ENCODE measurements at regions not wholly inside any gene's neighbourhood (a gene's known extent, or its start where the extent isn't known, plus 50 kb on each side); places are given as distances from the start of the nearest gene placed in this dataset.

DNA sequence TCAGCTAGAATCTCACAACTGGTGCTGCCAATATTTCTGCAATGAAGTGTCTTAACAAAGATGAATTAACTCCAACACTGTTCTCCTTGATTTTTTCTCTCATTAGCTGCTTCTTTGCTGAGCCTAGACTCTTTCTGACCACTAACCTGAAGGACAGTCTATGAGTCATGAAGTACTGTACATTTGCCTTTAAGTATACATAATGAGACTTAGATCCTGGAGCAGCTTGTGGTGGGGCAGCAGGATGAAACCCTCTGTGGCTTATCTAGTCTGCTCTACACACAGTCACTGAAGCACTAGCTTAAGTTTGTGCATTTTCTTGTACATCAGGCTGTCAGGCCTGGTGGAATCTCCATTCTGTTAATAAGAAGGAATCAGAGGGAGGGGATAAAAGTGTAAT, 307.4 kb upstream of the SMIM31 start:
- H3K9ac ChIP-seq (ENCODE audit: low read depth in 1 of 2, low read length in 2 of 2), result no peak overlapping the region

DNA sequence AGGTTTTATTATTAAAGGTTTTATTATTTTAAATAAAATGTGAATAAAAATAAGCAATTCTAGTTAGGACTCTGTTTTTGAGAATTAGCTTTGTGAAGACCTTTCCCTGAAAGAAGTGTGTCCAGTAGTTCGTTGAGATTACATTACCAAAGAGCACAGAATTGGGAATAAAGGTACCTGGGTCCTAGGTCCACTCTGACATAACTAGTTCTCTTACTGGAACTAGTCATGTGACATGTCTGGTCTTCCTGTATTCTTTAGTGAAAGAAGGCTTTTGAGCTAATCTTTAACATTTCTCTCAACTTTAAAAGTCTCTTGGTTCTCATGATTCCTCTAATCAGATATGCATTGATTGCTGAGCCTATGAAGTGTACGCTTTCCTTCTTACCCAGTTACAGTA, 292.0 kb upstream of the SMIM31 start:
- H3K9me3 ChIP-seq (ENCODE audit: control insufficient read depth in 4 of 4, low read length in 3 of 4), result no peaks in the 10 kb centered on the region
- 46% methylated on average over 2 of the region's 2 CpGs for WGBS
- H3K9ac ChIP-seq (ENCODE audit: low read depth in 1 of 2, low read length in 2 of 2), result peak overlapping the region in 1 of 2 donors; percentile 20
- peak overlapping the region in 1 of 2 donors; percentile 19 for H3K27ac ChIP-seq (ENCODE audit: low read depth in 1 of 2, low read length in 2 of 2)
- no peaks in the 10 kb centered on the region for H3K36me3 ChIP-seq (ENCODE audit: control insufficient read depth in 4 of 4, insufficient read depth in 3 of 4, low read depth in 1 of 4, low read length in 3 of 4)
- H3K4me1 ChIP-seq (ENCODE audit: control insufficient read depth in 4 of 4, insufficient read depth in 4 of 4, low read length in 3 of 4), result peaks cover 0 to 3% (median 0%) of the 10 kb centered on the region in 4 donors
- no peak for DNase-seq (ENCODE audit: low spot score)
- H3K27me3 ChIP-seq (ENCODE audit: control insufficient read depth in 4 of 4, insufficient read depth in 4 of 4, low read length in 3 of 4), result no peaks in the 10 kb centered on the region
- peak overlapping the region in 1 of 3 donors; percentile 22 for H3K4me3 ChIP-seq (ENCODE audit: low read depth in 1 of 3, low read length in 3 of 3)
- TF ChIP-seq, protein P1, sequence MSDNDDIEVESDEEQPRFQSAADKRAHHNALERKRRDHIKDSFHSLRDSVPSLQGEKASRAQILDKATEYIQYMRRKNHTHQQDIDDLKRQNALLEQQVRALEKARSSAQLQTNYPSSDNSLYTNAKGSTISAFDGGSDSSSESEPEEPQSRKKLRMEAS (IDR thresholded peaks at IDR 0.05), result no peak
- TF ChIP-seq EGR1 (IDR thresholded peaks at IDR 0.05; ENCODE audit: low read depth in 2 of 2), result no peak
- TF ChIP-seq, protein P2, sequence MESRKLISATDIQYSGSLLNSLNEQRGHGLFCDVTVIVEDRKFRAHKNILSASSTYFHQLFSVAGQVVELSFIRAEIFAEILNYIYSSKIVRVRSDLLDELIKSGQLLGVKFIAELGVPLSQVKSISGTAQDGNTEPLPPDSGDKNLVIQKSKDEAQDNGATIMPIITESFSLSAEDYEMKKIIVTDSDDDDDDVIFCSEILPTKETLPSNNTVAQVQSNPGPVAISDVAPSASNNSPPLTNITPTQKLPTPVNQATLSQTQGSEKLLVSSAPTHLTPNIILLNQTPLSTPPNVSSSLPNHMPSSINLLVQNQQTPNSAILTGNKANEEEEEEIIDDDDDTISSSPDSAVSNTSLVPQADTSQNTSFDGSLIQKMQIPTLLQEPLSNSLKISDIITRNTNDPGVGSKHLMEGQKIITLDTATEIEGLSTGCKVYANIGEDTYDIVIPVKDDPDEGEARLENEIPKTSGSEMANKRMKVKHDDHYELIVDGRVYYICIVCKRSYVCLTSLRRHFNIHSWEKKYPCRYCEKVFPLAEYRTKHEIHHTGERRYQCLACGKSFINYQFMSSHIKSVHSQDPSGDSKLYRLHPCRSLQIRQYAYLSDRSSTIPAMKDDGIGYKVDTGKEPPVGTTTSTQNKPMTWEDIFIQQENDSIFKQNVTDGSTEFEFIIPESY (IDR thresholded peaks at IDR 0.05), result peak; percentile 49
- TF ChIP-seq FOXA1 (IDR thresholded peaks at IDR 0.05), result no peak
- TF ChIP-seq JUND (IDR thresholded peaks at IDR 0.05), result no peak
- no peak for TF ChIP-seq TAF1 (conservative IDR thresholded peaks at IDR 0.05)
- TF ChIP-seq RXRA (IDR thresholded peaks at IDR 0.05), result peak in 1 of 2 donors; percentile 72
- TF ChIP-seq YY1 (IDR thresholded peaks at IDR 0.05), result no peak
- TF ChIP-seq FOXA2 (IDR thresholded peaks at IDR 0.05), result peak; percentile 10
- TF ChIP-seq HNF4G (IDR thresholded peaks at IDR 0.05), result peak; percentile 20
- no peak for TF ChIP-seq GABPA (IDR thresholded peaks at IDR 0.05 in 1 of 2, conservative IDR thresholded peaks at IDR 0.05 in 1 of 2)
- TF ChIP-seq NR2F2 (IDR thresholded peaks at IDR 0.05), result no peak
- TF ChIP-seq, protein P3, sequence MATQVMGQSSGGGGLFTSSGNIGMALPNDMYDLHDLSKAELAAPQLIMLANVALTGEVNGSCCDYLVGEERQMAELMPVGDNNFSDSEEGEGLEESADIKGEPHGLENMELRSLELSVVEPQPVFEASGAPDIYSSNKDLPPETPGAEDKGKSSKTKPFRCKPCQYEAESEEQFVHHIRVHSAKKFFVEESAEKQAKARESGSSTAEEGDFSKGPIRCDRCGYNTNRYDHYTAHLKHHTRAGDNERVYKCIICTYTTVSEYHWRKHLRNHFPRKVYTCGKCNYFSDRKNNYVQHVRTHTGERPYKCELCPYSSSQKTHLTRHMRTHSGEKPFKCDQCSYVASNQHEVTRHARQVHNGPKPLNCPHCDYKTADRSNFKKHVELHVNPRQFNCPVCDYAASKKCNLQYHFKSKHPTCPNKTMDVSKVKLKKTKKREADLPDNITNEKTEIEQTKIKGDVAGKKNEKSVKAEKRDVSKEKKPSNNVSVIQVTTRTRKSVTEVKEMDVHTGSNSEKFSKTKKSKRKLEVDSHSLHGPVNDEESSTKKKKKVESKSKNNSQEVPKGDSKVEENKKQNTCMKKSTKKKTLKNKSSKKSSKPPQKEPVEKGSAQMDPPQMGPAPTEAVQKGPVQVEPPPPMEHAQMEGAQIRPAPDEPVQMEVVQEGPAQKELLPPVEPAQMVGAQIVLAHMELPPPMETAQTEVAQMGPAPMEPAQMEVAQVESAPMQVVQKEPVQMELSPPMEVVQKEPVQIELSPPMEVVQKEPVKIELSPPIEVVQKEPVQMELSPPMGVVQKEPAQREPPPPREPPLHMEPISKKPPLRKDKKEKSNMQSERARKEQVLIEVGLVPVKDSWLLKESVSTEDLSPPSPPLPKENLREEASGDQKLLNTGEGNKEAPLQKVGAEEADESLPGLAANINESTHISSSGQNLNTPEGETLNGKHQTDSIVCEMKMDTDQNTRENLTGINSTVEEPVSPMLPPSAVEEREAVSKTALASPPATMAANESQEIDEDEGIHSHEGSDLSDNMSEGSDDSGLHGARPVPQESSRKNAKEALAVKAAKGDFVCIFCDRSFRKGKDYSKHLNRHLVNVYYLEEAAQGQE (IDR thresholded peaks at IDR 0.05), result peak; percentile 26
- peak; percentile 75 to 92 for TF ChIP-seq HNF4A (conservative IDR thresholded peaks at IDR 0.05)
- TF ChIP-seq, protein P4, sequence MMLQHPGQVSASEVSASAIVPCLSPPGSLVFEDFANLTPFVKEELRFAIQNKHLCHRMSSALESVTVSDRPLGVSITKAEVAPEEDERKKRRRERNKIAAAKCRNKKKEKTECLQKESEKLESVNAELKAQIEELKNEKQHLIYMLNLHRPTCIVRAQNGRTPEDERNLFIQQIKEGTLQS (IDR thresholded peaks at IDR 0.05), result no peak

More for the DNA sequence above, 307.4 kb upstream of the SMIM31 start:
- TF ChIP-seq RXRA (IDR thresholded peaks at IDR 0.05), result no peak
- TF ChIP-seq YY1 (IDR thresholded peaks at IDR 0.05), result no peak
- TF ChIP-seq, protein P2 (IDR thresholded peaks at IDR 0.05), result no peak
- TF ChIP-seq FOXA2 (IDR thresholded peaks at IDR 0.05), result no peak
- no peak for TF ChIP-seq GABPA (IDR thresholded peaks at IDR 0.05 in 1 of 2, conservative IDR thresholded peaks at IDR 0.05 in 1 of 2)
- TF ChIP-seq EGR1 (IDR thresholded peaks at IDR 0.05; ENCODE audit: low read depth in 2 of 2), result no peak
- TF ChIP-seq RAD21 (IDR thresholded peaks at IDR 0.05), result no peak
- no peak for TF ChIP-seq HNF4A (conservative IDR thresholded peaks at IDR 0.05)
- no peak for TF ChIP-seq TAF1 (conservative IDR thresholded peaks at IDR 0.05)
- TF ChIP-seq, protein P4 (IDR thresholded peaks at IDR 0.05), result no peak
- TF ChIP-seq, protein P3 (IDR thresholded peaks at IDR 0.05), result no peak
- H3K36me3 ChIP-seq (ENCODE audit: control insufficient read depth in 4 of 4, insufficient read depth in 3 of 4, low read depth in 1 of 4, low read length in 3 of 4), result no peaks in the 10 kb centered on the region
- H3K9me3 ChIP-seq (ENCODE audit: control insufficient read depth in 4 of 4, low read length in 3 of 4), result no peaks in the 10 kb centered on the region
- H3K27me3 ChIP-seq (ENCODE audit: control insufficient read depth in 4 of 4, insufficient read depth in 4 of 4, low read length in 3 of 4), result no peaks in the 10 kb centered on the region
- DNase-seq (ENCODE audit: low spot score), result no peak
- no peak overlapping the region for H3K27ac ChIP-seq (ENCODE audit: low read depth in 1 of 2, low read length in 2 of 2)
- no peaks in the 10 kb centered on the region for H3K4me1 ChIP-seq (ENCODE audit: control insufficient read depth in 4 of 4, insufficient read depth in 4 of 4, low read length in 3 of 4)
- no peak overlapping the region for H3K4me3 ChIP-seq (ENCODE audit: low read depth in 1 of 3, low read length in 3 of 3)

Measured in liver (tissue), 7 donors.